Choroid plexus epithelial cell (primary cell): ENCODE measurements at regions not wholly inside any gene's neighbourhood (a gene's known extent, or its start where the extent isn't known, plus 50 kb on each side); places are given as distances from the start of the nearest gene placed in this dataset.

ENCODE experiments used
- DNase-seq: peaks from one replicate; pipeline ENCODE4 v3.0.0-alpha.2; 2010; ENCODE audit warnings: low read depth
- H3K4me3 ChIP-seq: 2 replicates; pipeline ENCODE4 v1.5.1; 2011; ENCODE audit warnings: low read depth, mild to moderate bottlenecking, control low read depth, low read length, moderate library complexity
- TF ChIP-seq, protein P1 (sequence below): conservative IDR thresholded peaks from 2 replicates; pipeline ENCODE4 v1.5.1; 2011; ENCODE audit warnings: low read depth, mild to moderate bottlenecking, control low read depth, inconsistent platforms, low read length, moderate library complexity

DNA sequence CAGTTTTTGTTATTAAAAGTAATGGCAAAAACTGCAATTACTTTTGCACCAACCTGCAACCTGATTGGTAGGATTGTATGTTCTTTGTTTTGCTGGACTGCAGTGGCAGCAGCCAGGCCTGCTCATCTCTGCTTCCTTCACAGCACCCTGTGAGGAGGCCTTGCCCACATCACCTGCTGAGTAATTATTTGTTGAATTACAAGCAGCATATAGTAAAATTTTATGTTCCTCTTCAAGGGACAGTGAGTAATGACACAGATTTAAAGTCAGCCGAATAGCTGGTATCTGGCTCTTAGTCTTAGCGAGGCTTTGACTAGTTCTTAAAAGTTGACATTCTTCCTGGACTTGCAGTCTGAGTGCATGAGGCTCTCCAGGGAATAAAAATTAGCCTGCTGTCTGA lies 435.1 kb downstream of the PRDM2 start:
- no peak for DNase-seq
- no peak overlapping the region for H3K4me3 ChIP-seq
- TF ChIP-seq, protein P1, sequence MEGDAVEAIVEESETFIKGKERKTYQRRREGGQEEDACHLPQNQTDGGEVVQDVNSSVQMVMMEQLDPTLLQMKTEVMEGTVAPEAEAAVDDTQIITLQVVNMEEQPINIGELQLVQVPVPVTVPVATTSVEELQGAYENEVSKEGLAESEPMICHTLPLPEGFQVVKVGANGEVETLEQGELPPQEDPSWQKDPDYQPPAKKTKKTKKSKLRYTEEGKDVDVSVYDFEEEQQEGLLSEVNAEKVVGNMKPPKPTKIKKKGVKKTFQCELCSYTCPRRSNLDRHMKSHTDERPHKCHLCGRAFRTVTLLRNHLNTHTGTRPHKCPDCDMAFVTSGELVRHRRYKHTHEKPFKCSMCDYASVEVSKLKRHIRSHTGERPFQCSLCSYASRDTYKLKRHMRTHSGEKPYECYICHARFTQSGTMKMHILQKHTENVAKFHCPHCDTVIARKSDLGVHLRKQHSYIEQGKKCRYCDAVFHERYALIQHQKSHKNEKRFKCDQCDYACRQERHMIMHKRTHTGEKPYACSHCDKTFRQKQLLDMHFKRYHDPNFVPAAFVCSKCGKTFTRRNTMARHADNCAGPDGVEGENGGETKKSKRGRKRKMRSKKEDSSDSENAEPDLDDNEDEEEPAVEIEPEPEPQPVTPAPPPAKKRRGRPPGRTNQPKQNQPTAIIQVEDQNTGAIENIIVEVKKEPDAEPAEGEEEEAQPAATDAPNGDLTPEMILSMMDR, result no peak

DNA sequence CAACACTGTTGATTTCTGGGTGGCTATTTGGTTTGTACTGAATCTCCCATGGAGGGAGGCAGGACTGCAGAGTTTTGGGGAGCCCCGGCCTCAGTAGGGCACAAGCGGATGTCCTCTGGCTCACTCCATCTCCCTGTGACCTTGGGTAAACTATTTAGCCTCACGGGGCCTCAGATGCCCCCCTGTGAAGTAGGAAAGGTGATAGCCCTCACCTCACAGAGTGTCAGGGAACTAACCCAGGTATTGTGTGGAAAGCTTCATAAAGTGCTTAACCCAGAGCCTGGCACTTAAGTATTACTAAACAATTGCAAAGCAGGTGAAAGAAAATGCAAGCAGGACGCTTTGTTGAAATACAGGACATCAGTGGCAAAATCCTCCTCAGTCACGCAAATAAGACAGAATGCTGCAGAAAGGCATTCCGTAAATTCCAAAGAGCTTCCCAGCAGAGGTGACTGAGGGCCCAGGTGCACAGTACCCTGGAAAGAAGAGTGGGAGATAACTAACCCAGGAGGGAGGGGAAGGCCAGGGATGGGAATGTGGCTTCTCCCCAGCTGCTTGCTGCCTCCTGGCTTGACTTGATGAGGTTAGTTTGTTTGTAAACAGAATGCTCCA lies 436.3 kb downstream of the PRDM2 start:
- TF ChIP-seq, protein P1, result no peak
- DNase-seq, result no peak
- H3K4me3 ChIP-seq, result no peak overlapping the region

GRCh38 chr1:14136881-14137280 lies 436.9 kb downstream of the PRDM2 start:
- no peak for DNase-seq
- no peak overlapping the region for H3K4me3 ChIP-seq
- TF ChIP-seq, protein P1, result no peak

GRCh38 chr1:14137411-14138134 lies 437.6 kb downstream of the PRDM2 start:
- H3K4me3 ChIP-seq, result no peak overlapping the region
- DNase-seq, result no peak
- TF ChIP-seq, protein P1, result no peak

DNA sequence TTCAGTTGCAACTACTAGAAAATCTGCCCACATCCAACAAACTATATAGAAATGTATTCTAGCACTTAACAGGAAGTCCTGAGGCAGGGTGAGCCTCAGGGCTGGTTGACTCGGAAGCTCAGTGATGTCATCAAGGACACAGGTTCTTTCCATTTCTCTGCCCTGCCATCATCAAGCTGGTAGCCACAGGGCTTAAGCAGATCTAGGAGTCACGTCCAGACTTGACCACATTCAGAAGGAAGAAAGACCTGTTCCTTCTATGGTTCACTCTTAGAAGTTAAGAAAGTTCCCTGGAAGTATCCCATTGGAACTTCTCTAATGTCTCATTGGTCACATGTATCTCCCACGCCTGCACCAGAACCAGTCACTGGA lies 438.1 kb downstream of the PRDM2 start:
- no peak overlapping the region for H3K4me3 ChIP-seq
- no peak for DNase-seq
- TF ChIP-seq, protein P1, result no peak

DNA sequence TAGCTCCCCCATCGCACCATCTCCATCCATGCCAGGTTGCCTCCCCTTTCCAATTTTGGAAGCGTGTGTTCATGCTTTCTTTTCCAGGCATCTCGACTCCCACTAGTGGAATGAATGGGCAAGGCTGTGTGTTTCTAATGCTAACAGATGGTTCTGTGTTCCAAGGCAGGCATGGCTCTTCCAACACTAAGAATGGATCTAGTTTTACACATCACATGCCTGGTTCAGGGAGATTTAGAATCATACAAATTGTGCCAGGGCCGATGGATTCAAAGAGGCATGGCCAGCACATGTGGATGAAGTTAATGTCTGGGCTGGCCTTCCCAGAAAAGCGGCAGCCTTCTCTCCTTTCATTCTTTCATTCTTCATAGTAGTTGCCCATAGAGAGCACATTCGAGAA lies 438.7 kb downstream of the PRDM2 start:
- H3K4me3 ChIP-seq, result no peak overlapping the region
- TF ChIP-seq, protein P1, result no peak
- DNase-seq, result no peak
